Panc1 (cell line): ENCODE measurements at regions not wholly inside any gene's neighbourhood (a gene's known extent, or its start where the extent isn't known, plus 50 kb on each side); places are given as distances from the start of the nearest gene placed in this dataset.

ENCODE experiments used
- ATAC-seq: fragments of 200-7000 bp; cut with Tn5 transposase; 2 replicates; pipeline ENCODE4 v1.9.1; 2020; ENCODE audit warnings: mild to moderate bottlenecking, moderate library complexity
- BruUV-seq: library from RNA; stranded (reverse); fragments of 400-500 nt; replicated peaks from 2 replicates; lab custom pipeline; 2021; lab: Mats Ljungman, UMichigan
- CTCF ChIA-PET: fragments of 300-600 bp; sonication (Branson Sonifier 250); formaldehyde crosslinking; loops from one replicate; lab custom pipeline; 2022; ENCODE audit warnings: antibody characterized with exemption; lab: Charles Lee
- POLR2A ChIA-PET: fragments of 300-600 bp; sonication (Branson Sonifier 250); formaldehyde crosslinking; loops from one replicate; lab custom pipeline; 2022; ENCODE audit warnings: antibody characterized with exemption; lab: Charles Lee
- DNase-seq: peaks from one replicate; pipeline ENCODE4 v3.0.0-alpha.2; 2010; ENCODE audit warnings: low read depth, low spot score
- H3K27ac ChIP-seq: 2 replicates; pipeline ENCODE4 v1.5.1; 2011; ENCODE audit warnings: mild to moderate bottlenecking, low read length, inconsistent platforms
- H3K27me3 ChIP-seq: fragments of 200-500 bp; sonication (Bioruptor generic); 2 replicates; pipeline ENCODE4 v1.6.0; 2014; ENCODE audit warnings: low read length, inconsistent platforms; ENCODE audit not compliant: control insufficient read depth, insufficient read depth
- H3K36me3 ChIP-seq: fragments of 200-500 bp; sonication (Bioruptor generic); 2 replicates; pipeline ENCODE4 v1.5.1; 2014; ENCODE audit warnings: inconsistent platforms, mild to moderate bottlenecking, low read length, moderate library complexity; ENCODE audit not compliant: control insufficient read depth, insufficient read depth
- H3K4me1 ChIP-seq: 2 replicates; pipeline ENCODE4 v1.5.1; 2011; ENCODE audit warnings: inconsistent platforms, mild to moderate bottlenecking, low read length, moderate library complexity; ENCODE audit not compliant: control insufficient read depth, insufficient read depth
- H3K4me3 ChIP-seq, 2 experiments: 2 replicates each; pipeline ENCODE4 v1.5.1; 2011 to 2012; ENCODE audit warnings: low read depth in 2 of 2, low read length in 2 of 2, mild to moderate bottlenecking in 2 of 2, inconsistent platforms in 1 of 2, moderate library complexity in 1 of 2
- H3K9me3 ChIP-seq: fragments of 200-500 bp; sonication (Bioruptor generic); 2 replicates; pipeline ENCODE4 v1.5.1; 2014; ENCODE audit warnings: low read depth, mild to moderate bottlenecking, inconsistent platforms, low read length, moderate library complexity; ENCODE audit not compliant: control insufficient read depth, insufficient read depth
- CTCF ChIP-seq: fragments of 450-650 bp; IDR thresholded peaks from 2 replicates; pipeline ENCODE4 v1.5.1; 2017; ENCODE audit warnings: mild to moderate bottlenecking
- POLR2AphosphoS5 ChIP-seq: IDR thresholded peaks from 2 replicates; pipeline ENCODE4 v1.6.1; 2012; ENCODE audit warnings: mild to moderate bottlenecking, low read depth, low read length, moderate library complexity
- REST ChIP-seq, 2 experiments: IDR thresholded peaks; 2 replicates each; pipeline ENCODE4 v1.6.1; 2011 to 2012; ENCODE audit warnings: low read depth in 2 of 2, control low read depth in 1 of 2, low read length in 1 of 2, mild to moderate bottlenecking in 1 of 2, moderate library complexity in 1 of 2; ENCODE audit not compliant: insufficient read depth in 1 of 2
- SIN3A ChIP-seq: IDR thresholded peaks from 2 replicates; pipeline ENCODE4 v1.6.1; 2012; ENCODE audit warnings: low read depth, mild to moderate bottlenecking, low read length, moderate library complexity, borderline replicate concordance; ENCODE audit not compliant: insufficient read depth
- TCF7L2 ChIP-seq: IDR thresholded peaks from 2 replicates; pipeline ENCODE4 v1.6.1; 2011; ENCODE audit warnings: mild to moderate bottlenecking, low read depth, low read length, inconsistent platforms
- in situ Hi-C: cut with HindIII; loops from 2 replicates; pipeline ENCODE4 v1.10.0; 2016; ENCODE audit warnings: low sequenced_read_pairs, low pct_unique_long_range_greater_than_20kb
- intact Hi-C: fragments of 100-400 bp; cut with micrococcal nuclease; formaldehyde crosslinking; loops from one replicate; pipeline ENCODE4 v1.10.0; 2022; ENCODE audit not compliant: unreplicated experiment

DNA sequence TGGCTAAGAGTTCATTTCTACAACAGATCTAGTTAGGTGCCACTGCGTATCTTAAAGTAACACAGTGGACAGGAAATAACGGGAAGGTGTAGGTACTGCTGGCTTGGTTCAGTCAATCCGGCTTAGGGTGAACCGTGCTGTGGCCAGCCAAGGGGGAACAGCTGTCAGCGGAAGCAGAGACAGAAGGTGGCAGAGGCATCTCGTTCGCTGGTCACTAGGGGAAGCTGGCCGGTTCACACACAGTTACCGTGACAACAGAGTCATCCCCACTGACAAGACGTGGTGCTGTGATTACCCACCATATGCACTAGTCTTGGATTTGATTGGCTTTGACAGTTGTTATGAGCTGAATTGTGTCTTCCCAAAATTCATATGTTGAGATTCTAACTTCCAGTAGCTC lies 58.8 kb upstream of the HDAC4 start:
- ChIA-PET POLR2A (no interaction called here), CTCF (no interaction called here)
- BruUV-seq: no TSS peak
- H3K4me3 ChIP-seq: no peak overlapping the region
- intact Hi-C loops (no loop called here), in situ Hi-C loops (no loop called here)
- no peaks in the 10 kb centered on the region for H3K9me3 ChIP-seq
- TF ChIP-seq REST (IDR thresholded peaks at IDR 0.05; ENCODE audit: insufficient read depth in 1 of 2, low read depth in 2 of 2, low read length in 1 of 2) (no peak), CTCF (no peak), POLR2AphosphoS5 (no peak), SIN3A (no peak), TCF7L2 (no peak)
- H3K27me3 ChIP-seq: no peaks in the 10 kb centered on the region; the same call in 1 of the 2 replicates
- ATAC-seq: no peak
- no peaks in the 10 kb centered on the region for H3K36me3 ChIP-seq
- H3K4me1 ChIP-seq: no peaks in the 10 kb centered on the region
- no peak overlapping the region for H3K27ac ChIP-seq
- DNase-seq: no peak

GRCh38 chr2:239459056-239459455 lies 58.2 kb upstream of the HDAC4 start:
- ChIA-PET POLR2A (no interaction called here), CTCF (no interaction called here)
- BruUV-seq: no TSS peak
- no peaks in the 10 kb centered on the region for H3K9me3 ChIP-seq
- ATAC-seq (no peak), DNase-seq (no peak)
- intact Hi-C loops (no loop called here), in situ Hi-C loops (no loop called here)
- H3K36me3 ChIP-seq: no peaks in the 10 kb centered on the region
- H3K27ac ChIP-seq: no peak overlapping the region
- TF ChIP-seq CTCF: no peak
- peaks cover 2% of the 10 kb centered on the region; the same call in 1 of the 2 replicates for H3K27me3 ChIP-seq
- no peak overlapping the region for H3K4me3 ChIP-seq
- H3K4me1 ChIP-seq: no peaks in the 10 kb centered on the region
